ENCODE measurements at regions not wholly inside any gene's neighbourhood (a gene's known extent, or its start where the extent isn't known, plus 50 kb on each side); places are given as distances from the start of the nearest gene placed in this dataset.
"Not testable (repeated sequence)": the region's sequence is repeated elsewhere in the genome, so short reads cannot be mapped to it uniquely, and the experiment has no call there.

GRCh38 chr16:29218171-29218570, 188.3 kb downstream of the NPIPB11 start:
- WGBS, 2 donors = 90 to 100% methylated on average over 4 to 6 of the region's 16 CpGs
- not testable (repeated sequence) for H3K36me3 ChIP-seq; H3K9me3 ChIP-seq; ATAC-seq (ENCODE audit: low FRiP score in 2 of 2); H3K27ac ChIP-seq; H3K4me1 ChIP-seq; H3K4me3 ChIP-seq; H3K27me3 ChIP-seq
- peak in 1 of 2 donors; percentile 48 for DNase-seq

GRCh38 chr16:29217752-29218126, 188.8 kb downstream of the NPIPB11 start:
- H3K4me1 ChIP-seq; H3K9me3 ChIP-seq; H3K4me3 ChIP-seq; H3K27me3 ChIP-seq; H3K27ac ChIP-seq; ATAC-seq (ENCODE audit: low FRiP score in 2 of 2); H3K36me3 ChIP-seq: not testable (repeated sequence)
- DNase-seq = peak in 1 of 2 donors; percentile 41
- WGBS, 2 donors = 87 to 95% methylated on average over 12 to 16 of the region's 16 CpGs

- peak in 1 of 2 donors; percentile 54 for DNase-seq
- not testable (repeated sequence) for H3K27ac ChIP-seq; H3K27me3 ChIP-seq; H3K4me1 ChIP-seq; H3K4me3 ChIP-seq; H3K36me3 ChIP-seq; H3K9me3 ChIP-seq; ATAC-seq (ENCODE audit: low FRiP score in 2 of 2)
- WGBS, 2 donors = 89 to 96% methylated on average over 22 of the region's 22 CpGs
Observed at GRCh38 chr16:29217104-29217751, 189.3 kb downstream of the NPIPB11 start.

GRCh38 chr16:29213770-29214169, 192.7 kb downstream of the NPIPB11 start:
- not testable (repeated sequence) for H3K27ac ChIP-seq; H3K27me3 ChIP-seq; DNase-seq; H3K4me3 ChIP-seq; H3K9me3 ChIP-seq; ATAC-seq (ENCODE audit: low FRiP score in 2 of 2); H3K4me1 ChIP-seq; H3K36me3 ChIP-seq
- 76 to 81% methylated on average over 3 of the region's 3 CpGs for WGBS, 2 donors

- H3K4me1 ChIP-seq; H3K27me3 ChIP-seq; H3K27ac ChIP-seq; DNase-seq; H3K4me3 ChIP-seq; H3K9me3 ChIP-seq; ATAC-seq (ENCODE audit: low FRiP score in 2 of 2); H3K36me3 ChIP-seq: not testable (repeated sequence)
- WGBS, 2 donors = 84 to 88% methylated on average over 5 of the region's 6 CpGs
Observed at GRCh38 chr16:29213251-29213650, 193.3 kb downstream of the NPIPB11 start.

GRCh38 chr16:29212084-29213027, 194.2 kb downstream of the NPIPB11 start:
- H3K9me3 ChIP-seq, H3K4me3 ChIP-seq, H3K27me3 ChIP-seq, H3K36me3 ChIP-seq, H3K4me1 ChIP-seq, H3K27ac ChIP-seq: not testable (repeated sequence)
- DNase-seq (peak in 1 of 2 donors; percentile 42), ATAC-seq (ENCODE audit: low FRiP score in 2 of 2) (peak in 1 of 2 donors; percentile 21)
- WGBS, 2 donors = 89 to 90% methylated on average over 19 to 21 of the region's 21 CpGs

- WGBS, 2 donors = 90 to 93% methylated on average over 12 of the region's 12 CpGs
- not testable (repeated sequence) for H3K27ac ChIP-seq; H3K4me1 ChIP-seq; H3K36me3 ChIP-seq; H3K4me3 ChIP-seq; H3K9me3 ChIP-seq; DNase-seq; ATAC-seq (ENCODE audit: low FRiP score in 2 of 2); H3K27me3 ChIP-seq
Observed at GRCh38 chr16:29211456-29211855, 195.1 kb downstream of the NPIPB11 start.

- 89 to 96% methylated on average over 21 of the region's 25 CpGs for WGBS, 2 donors
- H3K4me3 ChIP-seq; H3K27me3 ChIP-seq; ATAC-seq (ENCODE audit: low FRiP score in 2 of 2); H3K36me3 ChIP-seq; H3K4me1 ChIP-seq; H3K9me3 ChIP-seq; H3K27ac ChIP-seq: not testable (repeated sequence)
- DNase-seq = peak in 1 of 2 donors; percentile 76
Observed at GRCh38 chr16:29210299-29211150, 196.0 kb downstream of the NPIPB11 start.

- H3K27ac ChIP-seq; H3K27me3 ChIP-seq; ATAC-seq (ENCODE audit: low FRiP score in 2 of 2); H3K4me1 ChIP-seq; DNase-seq; H3K9me3 ChIP-seq; H3K36me3 ChIP-seq; H3K4me3 ChIP-seq: not testable (repeated sequence)
- 74 to 88% methylated on average over 3 of the region's 3 CpGs for WGBS, 2 donors
Observed at GRCh38 chr16:29206120-29206519, 200.4 kb downstream of the NPIPB11 start.

- H3K27me3 ChIP-seq; H3K4me3 ChIP-seq; H3K27ac ChIP-seq; H3K9me3 ChIP-seq; H3K4me1 ChIP-seq; H3K36me3 ChIP-seq; ATAC-seq (ENCODE audit: low FRiP score in 2 of 2); DNase-seq: not testable (repeated sequence)
- 86 to 95% methylated on average over 2 of the region's 2 CpGs for WGBS, 2 donors
Observed at GRCh38 chr16:29205151-29205550, 201.4 kb downstream of the NPIPB11 start.
